Effector CD4-positive, alpha-beta T cell (primary cell): ENCODE measurements at regions not wholly inside any gene's neighbourhood (a gene's known extent, or its start where the extent isn't known, plus 50 kb on each side); places are given as distances from the start of the nearest gene placed in this dataset.

ENCODE experiments used
- DNase-seq: peaks from one replicate; pipeline ENCODE4 v3.0.0-alpha.2; 2020

- no peak for DNase-seq
Observed at GRCh38 chr6:14804001-14804784, 441.7 kb upstream of the JARID2 start.

GRCh38 chr6:14804785-14805210, 441.1 kb upstream of the JARID2 start:
- DNase-seq: no peak

GRCh38 chr6:14806101-14806500, 439.8 kb upstream of the JARID2 start:
- DNase-seq: no peak

- no peak for DNase-seq
Observed at GRCh38 chr6:14807130-14807529, 438.7 kb upstream of the JARID2 start.

GRCh38 chr6:14807971-14808370, 437.9 kb upstream of the JARID2 start:
- no peak for DNase-seq

DNA sequence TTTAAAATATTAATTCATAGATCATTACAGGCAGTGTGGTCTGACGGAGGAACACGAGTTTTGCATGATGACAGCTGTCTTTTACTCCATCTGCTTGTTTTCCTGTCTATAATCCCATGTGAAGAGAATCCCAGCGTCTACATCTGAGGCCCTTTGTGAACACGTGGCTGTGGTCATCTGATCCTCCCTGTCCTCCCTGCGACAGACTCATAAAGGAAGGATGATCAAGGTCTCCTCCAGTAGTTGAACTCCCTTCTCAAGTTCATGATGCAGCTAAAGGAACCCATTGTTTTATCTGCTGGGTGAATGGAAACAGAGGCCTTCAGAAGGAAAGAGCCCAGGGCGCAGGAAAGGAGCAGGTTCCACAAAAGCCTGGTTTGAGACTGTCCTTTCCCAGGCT, 435.8 kb upstream of the JARID2 start:
- DNase-seq: no peak

DNA sequence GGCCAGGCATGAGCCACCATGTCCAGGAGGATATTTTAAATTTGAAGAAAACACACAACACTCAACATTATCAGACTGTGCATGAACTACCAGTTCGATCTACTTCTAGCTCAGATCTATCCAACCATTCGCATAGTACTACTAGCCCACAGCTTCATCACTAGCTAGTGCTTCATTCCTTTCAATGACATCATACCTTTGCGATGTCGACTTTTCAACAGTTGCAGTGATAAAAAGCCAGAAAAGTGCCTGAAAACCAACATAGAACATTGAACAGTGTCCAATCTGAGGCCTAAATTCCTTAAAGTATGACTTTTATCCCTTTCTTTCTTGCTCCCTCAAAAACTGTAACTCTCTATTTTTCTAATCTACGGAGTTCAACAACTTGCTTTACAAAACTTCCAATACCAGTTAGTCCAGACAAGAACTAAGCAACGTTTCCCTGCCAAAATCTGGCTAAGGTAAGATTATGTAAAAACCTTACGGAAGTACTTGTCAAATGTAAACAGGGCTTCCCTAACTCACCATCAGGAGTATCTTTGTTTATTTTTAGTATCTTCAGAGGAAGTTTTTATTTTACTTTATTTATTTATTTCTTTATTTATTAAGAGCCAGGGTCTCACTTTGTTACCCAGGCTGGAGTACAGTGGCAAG, 434.0 kb upstream of the JARID2 start:
- no peak for DNase-seq

DNA sequence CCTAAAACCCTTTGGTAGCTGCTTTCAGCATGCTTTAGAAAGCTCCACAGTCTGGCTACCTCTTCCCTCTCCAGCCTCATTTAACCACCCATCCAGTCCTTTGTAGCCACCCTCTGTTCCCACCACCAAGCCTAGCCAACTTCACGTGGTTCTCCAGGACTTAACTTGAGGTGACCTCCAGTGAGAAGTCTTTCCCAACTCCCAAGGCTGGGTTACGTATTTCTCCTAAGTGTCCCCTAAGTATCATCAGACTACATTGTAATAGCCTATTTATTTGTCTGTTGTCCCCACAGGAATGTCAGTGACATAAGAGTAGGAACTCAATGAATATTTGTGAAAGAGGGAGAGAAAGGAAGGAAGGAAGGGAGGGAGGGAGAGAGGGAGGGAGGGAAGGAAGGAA, 431.9 kb upstream of the JARID2 start:
- no peak for DNase-seq

- DNase-seq: no peak
Observed at GRCh38 chr6:14816116-14816859, 429.6 kb upstream of the JARID2 start.

DNA sequence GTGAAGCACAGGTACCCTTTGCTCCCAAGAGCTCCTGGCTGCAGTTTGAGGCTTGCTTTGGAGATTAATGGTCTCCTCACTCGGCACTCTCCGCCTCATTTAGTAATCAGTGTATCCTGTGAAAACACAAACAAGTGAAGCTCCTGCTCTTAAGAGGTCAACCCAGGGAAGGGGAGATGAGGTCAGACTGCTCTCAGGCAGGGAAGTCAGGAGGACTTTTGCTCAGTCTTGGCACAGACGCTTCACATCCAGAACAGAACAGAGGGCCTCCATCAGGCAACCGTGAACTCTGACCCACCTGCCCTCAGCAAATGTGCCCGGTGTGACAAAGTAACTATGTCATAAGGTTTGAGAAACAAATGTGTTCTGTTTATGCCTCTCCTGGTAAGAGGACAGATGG, 428.8 kb upstream of the JARID2 start:
- no peak for DNase-seq

DNA sequence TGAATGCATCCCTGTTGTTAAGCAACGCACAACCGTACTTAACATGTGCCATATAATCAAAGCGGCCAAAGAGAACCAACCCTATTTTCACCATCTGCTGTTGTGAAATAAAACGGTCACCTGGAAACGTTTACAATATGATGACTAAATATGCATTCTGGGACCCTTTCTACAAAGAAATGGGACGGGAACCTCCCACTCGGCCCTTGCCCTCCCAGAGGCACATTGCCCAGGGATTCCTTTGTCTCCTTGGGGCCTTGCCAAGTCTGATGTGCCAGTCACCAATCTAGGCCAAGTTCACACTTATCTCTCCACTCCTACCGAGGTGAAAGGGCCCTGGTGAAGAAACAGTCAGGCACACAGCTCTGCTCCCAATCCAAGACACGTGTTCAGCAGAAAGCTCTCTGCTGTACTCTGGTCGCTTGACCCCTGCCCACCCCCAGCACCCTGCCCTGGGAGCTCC, 427.4 kb upstream of the JARID2 start:
- DNase-seq: no peak

- DNase-seq: no peak
Observed at GRCh38 chr6:14819001-14819400, 426.9 kb upstream of the JARID2 start.

- DNase-seq: no peak
Observed at GRCh38 chr6:14819840-14820420, 425.9 kb upstream of the JARID2 start.

DNA sequence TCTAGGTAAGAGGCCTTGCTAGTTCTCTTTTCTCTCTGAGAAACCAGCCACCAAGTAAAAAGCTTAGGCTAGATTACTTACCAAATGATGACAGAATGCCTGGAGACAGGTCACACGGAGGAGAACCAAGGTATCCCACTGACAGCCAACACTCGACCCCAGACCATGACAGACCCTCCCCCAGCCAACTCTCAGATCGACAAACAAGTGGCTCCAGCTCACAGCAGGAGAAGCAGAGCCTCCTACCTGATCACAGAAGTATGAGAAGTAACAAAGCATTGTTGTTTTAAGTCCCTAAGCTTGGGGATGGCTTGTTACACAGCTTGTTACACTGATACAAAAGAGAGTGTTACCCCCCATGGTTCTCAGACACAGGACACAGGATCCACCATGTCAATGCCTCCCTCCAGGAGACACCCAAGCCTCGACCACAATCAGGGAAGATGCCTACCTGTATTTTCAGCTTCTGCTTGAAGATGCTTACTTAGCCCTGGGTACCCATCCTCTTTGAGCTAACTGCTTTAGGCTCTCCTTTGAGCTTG, 423.8 kb upstream of the JARID2 start:
- DNase-seq: no peak

DNA sequence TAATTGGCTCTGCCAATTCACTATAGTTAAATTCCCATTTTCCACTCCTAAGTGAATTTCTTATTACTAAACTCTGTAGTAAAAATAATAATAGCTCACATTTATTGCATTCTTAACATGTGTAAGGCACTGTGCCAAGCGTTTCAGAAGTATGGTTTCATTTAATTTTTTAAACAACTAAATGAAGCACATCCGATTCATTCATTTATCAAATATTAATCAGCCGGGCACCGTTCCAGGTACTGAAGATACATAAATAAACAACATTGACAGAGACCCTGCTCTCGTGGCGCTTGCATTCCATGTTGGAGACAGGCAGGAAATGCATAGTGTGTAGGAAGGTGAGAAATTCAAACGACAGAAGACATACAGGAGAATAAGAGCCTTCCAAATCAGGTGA, 423.2 kb upstream of the JARID2 start:
- no peak for DNase-seq

DNA sequence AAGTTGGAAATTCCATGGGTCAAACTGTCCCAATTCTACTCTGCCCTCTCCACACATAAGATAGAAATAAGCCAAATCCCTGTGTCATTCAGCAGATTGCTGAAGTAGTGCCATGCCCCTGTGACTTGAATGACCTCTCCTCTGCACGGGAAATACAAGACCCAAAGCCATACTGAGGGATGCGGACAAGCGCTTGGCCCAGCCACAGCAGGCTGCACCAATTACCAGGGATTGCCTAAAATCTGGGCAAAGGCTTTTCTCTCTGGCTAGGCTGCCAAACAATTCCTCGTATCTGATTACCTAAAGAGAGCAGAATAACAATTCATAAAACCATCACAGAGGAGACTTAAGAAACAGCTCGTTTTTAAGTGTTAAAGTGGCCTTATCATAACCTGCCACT, 421.8 kb upstream of the JARID2 start:
- DNase-seq: no peak

- DNase-seq: no peak
Observed at GRCh38 chr6:14824484-14825275, 421.2 kb upstream of the JARID2 start.

DNA sequence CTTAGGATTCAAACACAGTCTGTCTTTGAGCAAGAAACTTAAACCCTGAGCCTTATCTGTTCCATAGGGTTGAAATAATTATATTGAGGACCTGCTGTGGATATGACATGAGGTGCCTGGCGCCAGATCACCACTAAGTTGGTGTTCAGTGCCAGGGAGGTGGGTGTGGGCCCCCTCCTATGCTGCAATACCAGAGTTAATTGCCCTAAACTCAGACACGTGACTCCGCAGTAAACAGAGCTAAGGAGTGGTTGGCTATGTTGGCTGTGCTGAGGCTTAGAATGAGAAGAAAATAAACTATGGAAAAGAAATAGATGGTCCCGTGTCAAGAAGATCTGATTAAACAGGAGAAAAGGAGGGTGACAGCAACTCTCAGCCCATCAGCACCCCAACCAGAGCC, 419.4 kb upstream of the JARID2 start:
- DNase-seq: no peak

DNA sequence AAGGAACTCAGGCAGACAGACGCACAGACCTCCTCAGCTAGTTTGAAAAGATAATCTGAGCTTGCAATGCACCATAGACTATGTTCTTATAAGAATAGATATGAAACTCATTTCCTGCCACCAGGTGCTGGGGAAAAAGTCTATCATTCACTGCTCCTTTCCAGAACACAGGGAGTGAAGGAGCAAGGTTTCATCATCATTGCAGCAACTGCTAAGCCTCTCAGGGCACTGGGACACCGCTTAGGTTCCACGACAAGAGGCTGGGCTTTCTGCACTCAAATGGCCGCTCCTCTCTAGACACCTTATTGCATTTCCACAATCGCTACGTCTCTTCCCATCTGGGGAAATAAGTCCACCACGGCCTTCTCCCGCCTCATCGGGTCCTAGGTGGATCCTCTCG, 418.5 kb upstream of the JARID2 start:
- no peak for DNase-seq

DNA sequence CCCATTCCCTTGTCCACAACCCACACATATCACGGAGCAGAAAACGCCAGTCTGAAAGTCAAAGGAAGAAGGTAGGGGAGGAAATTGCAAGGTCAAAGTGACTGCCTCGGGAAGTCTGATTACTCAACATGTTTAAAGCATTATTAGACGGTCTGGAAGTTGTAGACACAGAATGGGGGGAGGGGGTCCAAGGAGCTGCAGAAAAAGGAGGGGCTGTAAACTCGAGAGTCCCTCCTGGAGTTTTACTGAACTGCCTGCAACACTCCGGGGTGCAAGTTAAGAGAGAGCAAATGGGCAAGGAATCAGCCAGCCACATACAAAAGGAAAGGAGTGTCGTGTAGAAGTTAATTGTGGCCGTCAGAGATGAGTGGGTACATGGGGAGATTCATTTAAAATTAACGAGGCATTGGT, 417.7 kb upstream of the JARID2 start:
- no peak for DNase-seq

- no peak for DNase-seq
Observed at GRCh38 chr6:14831070-14831469, 414.8 kb upstream of the JARID2 start.

DNA sequence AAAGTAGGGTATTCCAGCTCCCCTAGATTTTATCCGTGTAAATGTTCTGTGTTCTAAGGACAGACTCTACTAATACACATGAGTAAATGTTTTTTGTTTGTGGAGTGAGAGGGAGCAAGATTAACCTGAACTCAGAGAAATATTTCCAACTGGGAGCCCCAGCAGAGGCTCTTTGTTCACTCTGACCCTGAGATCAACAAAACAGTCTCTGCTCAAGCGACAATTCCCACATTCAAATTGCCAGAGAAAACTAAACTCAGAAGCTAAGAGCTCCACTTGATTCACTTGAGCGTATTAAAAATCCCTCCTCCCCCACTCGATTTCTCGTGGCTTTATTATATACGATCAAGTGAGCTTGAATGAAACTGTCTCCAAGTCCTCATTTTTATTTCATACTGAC, 413.9 kb upstream of the JARID2 start:
- DNase-seq: no peak
